ENCODE measurements at regions not wholly inside any gene's neighbourhood (a gene's known extent, or its start where the extent isn't known, plus 50 kb on each side); places are given as distances from the start of the nearest gene placed in this dataset.

GRCh38 chr5:74161170-74161569 is 479.4 kb downstream of the ENC1 start:
- TF ChIP-seq USF1 (IDR thresholded peaks at IDR 0.05), result no peak
- TF ChIP-seq, protein P1, sequence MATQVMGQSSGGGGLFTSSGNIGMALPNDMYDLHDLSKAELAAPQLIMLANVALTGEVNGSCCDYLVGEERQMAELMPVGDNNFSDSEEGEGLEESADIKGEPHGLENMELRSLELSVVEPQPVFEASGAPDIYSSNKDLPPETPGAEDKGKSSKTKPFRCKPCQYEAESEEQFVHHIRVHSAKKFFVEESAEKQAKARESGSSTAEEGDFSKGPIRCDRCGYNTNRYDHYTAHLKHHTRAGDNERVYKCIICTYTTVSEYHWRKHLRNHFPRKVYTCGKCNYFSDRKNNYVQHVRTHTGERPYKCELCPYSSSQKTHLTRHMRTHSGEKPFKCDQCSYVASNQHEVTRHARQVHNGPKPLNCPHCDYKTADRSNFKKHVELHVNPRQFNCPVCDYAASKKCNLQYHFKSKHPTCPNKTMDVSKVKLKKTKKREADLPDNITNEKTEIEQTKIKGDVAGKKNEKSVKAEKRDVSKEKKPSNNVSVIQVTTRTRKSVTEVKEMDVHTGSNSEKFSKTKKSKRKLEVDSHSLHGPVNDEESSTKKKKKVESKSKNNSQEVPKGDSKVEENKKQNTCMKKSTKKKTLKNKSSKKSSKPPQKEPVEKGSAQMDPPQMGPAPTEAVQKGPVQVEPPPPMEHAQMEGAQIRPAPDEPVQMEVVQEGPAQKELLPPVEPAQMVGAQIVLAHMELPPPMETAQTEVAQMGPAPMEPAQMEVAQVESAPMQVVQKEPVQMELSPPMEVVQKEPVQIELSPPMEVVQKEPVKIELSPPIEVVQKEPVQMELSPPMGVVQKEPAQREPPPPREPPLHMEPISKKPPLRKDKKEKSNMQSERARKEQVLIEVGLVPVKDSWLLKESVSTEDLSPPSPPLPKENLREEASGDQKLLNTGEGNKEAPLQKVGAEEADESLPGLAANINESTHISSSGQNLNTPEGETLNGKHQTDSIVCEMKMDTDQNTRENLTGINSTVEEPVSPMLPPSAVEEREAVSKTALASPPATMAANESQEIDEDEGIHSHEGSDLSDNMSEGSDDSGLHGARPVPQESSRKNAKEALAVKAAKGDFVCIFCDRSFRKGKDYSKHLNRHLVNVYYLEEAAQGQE (IDR thresholded peaks at IDR 0.05; ENCODE audit: low read depth), result no peak
- TF ChIP-seq EP300 (IDR thresholded peaks at IDR 0.05; ENCODE audit: borderline replicate concordance), result no peak
- no peak for TF ChIP-seq YY1 (IDR thresholded peaks at IDR 0.05; ENCODE audit: low read depth)
